Upper lobe of left lung (tissue), 6 donors: ENCODE measurements at regions not wholly inside any gene's neighbourhood (a gene's known extent, or its start where the extent isn't known, plus 50 kb on each side); places are given as distances from the start of the nearest gene placed in this dataset.

Experiments used
- ATAC-seq, 2 donors: fragments of 200-7000 bp; cut with Tn5 transposase; one replicate each; pipeline ENCODE4 v1.9.1; 2022; ENCODE audit warnings: mild to moderate bottlenecking in 2 of 2, moderate library complexity in 2 of 2; ENCODE audit not compliant: low FRiP score in 2 of 2
- DNase-seq, 2 donors: peaks; one replicate each; pipeline ENCODE4 v3.0.0-alpha.2; 2019 to 2020
- H3K27ac ChIP-seq, 4 donors: fragments of 200-600 bp; sonication (generic); one replicate each; pipeline ENCODE4 v1.5.1; 2016 to 2019
- H3K27me3 ChIP-seq, 4 donors: fragments of 200-600 bp; sonication (generic); one replicate each; pipeline ENCODE4 v1.5.1; 2017 to 2019
- H3K36me3 ChIP-seq, 4 donors: fragments of 200-600 bp; sonication (generic); one replicate each; pipeline ENCODE4 v1.5.1; 2016 to 2019
- H3K4me1 ChIP-seq, 4 donors: fragments of 200-600 bp; sonication (generic); one replicate each; pipeline ENCODE4 v1.5.1; 2018 to 2019
- H3K4me3 ChIP-seq, 4 donors: fragments of 200-600 bp; sonication (generic); one replicate each; pipeline ENCODE4 v1.5.1; 2017 to 2019; ENCODE audit warnings: mild to moderate bottlenecking in 2 of 4, moderate library complexity in 1 of 4
- H3K9me3 ChIP-seq, 4 donors: fragments of 200-600 bp; sonication (generic); one replicate each; pipeline ENCODE4 v1.5.1; 2018 to 2019
- EP300 ChIP-seq, 4 donors: sonication (generic); formaldehyde crosslinking; IDR thresholded peaks; one replicate each; pipeline ENCODE4 v1.5.1; 2017; ENCODE audit warnings: antibody characterized with exemption in 4 of 4, control low read depth in 2 of 4
- POLR2A ChIP-seq, 4 donors: fragments of 450-650 bp; IDR thresholded peaks; one replicate each; pipeline ENCODE4 v1.5.1; 2016 to 2017; ENCODE audit warnings: antibody characterized with exemption in 4 of 4, mild to moderate bottlenecking in 2 of 4
- POLR2AphosphoS5 ChIP-seq, 2 donors: sonication (generic); formaldehyde crosslinking; IDR thresholded peaks; one replicate each; pipeline ENCODE4 v1.5.1; 2017; ENCODE audit warnings: antibody characterized with exemption in 2 of 2
- WGBS, 2 donors: methylation state at CpG; one replicate each; pipeline ENCODE4 v1.1.5; 2017 to 2018; 5-methylcytosine and 5-hydroxymethylcytosine counted together
- TF ChIP-seq, protein P1 (sequence below), 6 experiments: fragments of 450-650 bp in 4 of 6; fragments of 200-600 bp in 2 of 6; sonication (generic) in 2 of 6; IDR thresholded peaks; one replicate each; pipeline ENCODE4 v1.5.1; 2016 to 2019; ENCODE audit warnings: antibody characterized with exemption in 6 of 6
- donor health status: DM: no; HTN: no; CAD: no; lungs with moderate emphysema.
- donor health status: DM: no; HTN: yes; CAD: no; lungs with severe emphysema.

DNA sequence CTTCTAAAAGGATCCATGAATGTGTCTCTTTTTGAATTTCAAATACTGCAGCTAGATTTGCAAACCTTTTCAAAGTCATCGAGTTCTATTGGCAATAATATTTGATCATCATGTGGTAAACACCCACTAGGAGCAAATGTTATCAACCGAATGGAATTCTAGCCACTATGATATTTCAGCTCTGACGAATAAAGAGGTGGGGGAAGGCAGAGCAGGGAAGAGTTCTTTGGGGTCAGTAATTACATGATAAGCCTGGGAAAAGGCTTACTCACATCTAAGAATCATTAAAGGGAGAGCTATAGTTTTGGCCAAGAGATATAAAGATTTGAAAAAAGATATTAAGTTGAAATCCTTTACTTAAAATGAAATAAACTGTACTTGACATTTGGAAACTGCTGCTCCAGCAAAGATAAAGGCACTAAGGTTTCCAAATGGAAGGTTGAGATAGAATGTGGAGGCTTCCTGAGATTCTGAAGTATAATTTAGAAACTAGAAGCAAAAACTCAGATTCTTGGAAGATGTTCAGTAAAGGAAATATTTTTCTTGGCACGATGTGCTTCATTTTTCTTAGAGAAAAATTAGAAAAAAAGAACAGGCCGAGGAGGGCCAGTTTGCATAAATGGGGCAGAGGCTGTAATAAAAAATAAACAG, 104.7 kb upstream of the ARHGAP28 start:
- Histone ChIP-seq H3K4me1 (peaks cover 0 to 32% (median 6%) of the 10 kb centered on the region in 4 donors), H3K27ac (no peak overlapping the region), H3K9me3 (no peaks in the 10 kb centered on the region), H3K36me3 (no peaks in the 10 kb centered on the region), H3K4me3 (no peak overlapping the region), H3K27me3 (no peaks in the 10 kb centered on the region)
- DNase-seq = no peak
- TF ChIP-seq POLR2AphosphoS5 (IDR thresholded peaks at IDR 0.05) = no peak
- ATAC-seq = peak in 1 of 2 donors; percentile 83
- WGBS, 2 donors = 55 to 60% methylated on average over 5 of the region's 5 CpGs

DNA sequence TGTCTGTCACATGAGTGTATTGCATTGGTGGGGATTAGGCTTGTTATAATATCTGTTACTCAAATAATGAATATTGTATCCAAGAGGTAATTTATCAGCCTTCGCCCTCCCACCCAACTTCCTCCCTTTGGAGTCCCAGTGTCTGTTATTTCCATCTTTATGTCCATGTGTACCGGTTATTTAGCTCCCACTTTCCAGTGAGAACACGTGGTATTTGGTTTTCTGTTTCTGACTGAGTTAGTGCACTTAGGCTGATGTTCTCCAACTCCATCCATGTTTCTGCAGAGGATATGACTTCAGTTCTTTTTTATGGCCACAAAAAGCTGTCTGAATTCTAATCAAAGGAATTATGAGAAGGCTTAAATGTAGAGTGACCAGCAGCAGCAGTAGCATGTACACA, 104.0 kb upstream of the ARHGAP28 start:
- ATAC-seq = no peak
- WGBS, 2 donors = 65 to 74% methylated on average over 3 of the region's 3 CpGs
- Histone ChIP-seq H3K27me3 (no peaks in the 10 kb centered on the region), H3K36me3 (no peaks in the 10 kb centered on the region), H3K9me3 (no peaks in the 10 kb centered on the region), H3K27ac (peak overlapping the region in 1 of 4 donors; percentile 15), H3K4me1 (peaks cover 0 to 32% (median 6%) of the 10 kb centered on the region in 4 donors), H3K4me3 (no peak overlapping the region)
- TF ChIP-seq EP300 (IDR thresholded peaks at IDR 0.05) = no peak
- TF ChIP-seq POLR2A (IDR thresholded peaks at IDR 0.05) = no peak
- TF ChIP-seq, protein P1, sequence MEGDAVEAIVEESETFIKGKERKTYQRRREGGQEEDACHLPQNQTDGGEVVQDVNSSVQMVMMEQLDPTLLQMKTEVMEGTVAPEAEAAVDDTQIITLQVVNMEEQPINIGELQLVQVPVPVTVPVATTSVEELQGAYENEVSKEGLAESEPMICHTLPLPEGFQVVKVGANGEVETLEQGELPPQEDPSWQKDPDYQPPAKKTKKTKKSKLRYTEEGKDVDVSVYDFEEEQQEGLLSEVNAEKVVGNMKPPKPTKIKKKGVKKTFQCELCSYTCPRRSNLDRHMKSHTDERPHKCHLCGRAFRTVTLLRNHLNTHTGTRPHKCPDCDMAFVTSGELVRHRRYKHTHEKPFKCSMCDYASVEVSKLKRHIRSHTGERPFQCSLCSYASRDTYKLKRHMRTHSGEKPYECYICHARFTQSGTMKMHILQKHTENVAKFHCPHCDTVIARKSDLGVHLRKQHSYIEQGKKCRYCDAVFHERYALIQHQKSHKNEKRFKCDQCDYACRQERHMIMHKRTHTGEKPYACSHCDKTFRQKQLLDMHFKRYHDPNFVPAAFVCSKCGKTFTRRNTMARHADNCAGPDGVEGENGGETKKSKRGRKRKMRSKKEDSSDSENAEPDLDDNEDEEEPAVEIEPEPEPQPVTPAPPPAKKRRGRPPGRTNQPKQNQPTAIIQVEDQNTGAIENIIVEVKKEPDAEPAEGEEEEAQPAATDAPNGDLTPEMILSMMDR (IDR thresholded peaks at IDR 0.05) = no peak
- no peak for DNase-seq

DNA sequence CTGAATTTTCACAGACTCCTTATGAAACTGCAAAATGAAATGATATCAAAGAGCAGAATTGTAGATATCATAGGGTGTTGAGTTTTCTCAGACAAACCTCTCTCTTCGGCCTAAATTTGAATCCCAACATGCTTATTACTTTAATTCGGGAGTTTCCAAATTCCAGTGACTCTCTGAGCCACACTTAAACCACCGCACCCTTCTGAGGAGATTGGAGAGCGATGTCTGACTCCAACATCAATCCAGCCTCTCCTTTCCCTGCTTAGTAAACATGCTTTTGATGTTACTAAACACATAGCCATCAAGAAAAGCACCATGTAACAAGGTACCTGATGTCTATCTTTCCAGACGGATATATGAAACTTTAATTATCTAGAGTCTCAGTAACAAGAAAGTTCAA, 103.1 kb upstream of the ARHGAP28 start:
- WGBS, 2 donors = 68 to 73% methylated on average over 5 of the region's 5 CpGs
- DNase-seq (no peak), ATAC-seq (peak in 1 of 2 donors; percentile 39)
- no peaks in the 10 kb centered on the region for H3K27me3 ChIP-seq
- TF ChIP-seq POLR2A (IDR thresholded peaks at IDR 0.05) = no peak
- TF ChIP-seq EP300 (IDR thresholded peaks at IDR 0.05) = no peak
- TF ChIP-seq POLR2AphosphoS5 (IDR thresholded peaks at IDR 0.05) = no peak
- TF ChIP-seq, protein P1 (IDR thresholded peaks at IDR 0.05) = no peak
- peaks cover 0 to 32% (median 6%) of the 10 kb centered on the region in 4 donors for H3K4me1 ChIP-seq
- peak overlapping the region in 1 of 4 donors; percentile 32 for H3K27ac ChIP-seq
- H3K9me3 ChIP-seq = no peaks in the 10 kb centered on the region
- H3K4me3 ChIP-seq = no peak overlapping the region
- H3K36me3 ChIP-seq = no peaks in the 10 kb centered on the region

DNA sequence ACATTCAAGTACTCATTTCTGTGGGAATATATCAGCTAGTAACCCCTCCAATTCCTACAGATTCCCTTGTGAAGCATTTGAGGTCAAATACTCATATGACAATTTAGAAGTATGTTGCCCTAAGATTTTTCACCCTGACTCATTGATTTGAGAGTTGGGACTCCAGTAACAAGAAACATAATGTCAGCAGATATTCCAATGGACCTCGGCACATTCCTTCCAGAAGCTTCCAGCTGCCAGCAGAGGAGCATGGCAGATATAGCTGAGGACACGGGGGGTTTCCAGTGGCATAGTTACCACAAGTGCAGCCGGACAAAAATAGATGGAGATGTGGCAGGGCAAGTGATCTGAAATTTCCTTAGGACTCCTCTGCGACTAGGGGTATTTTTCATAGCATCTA, 101.9 kb upstream of the ARHGAP28 start:
- H3K4me1 ChIP-seq = peaks cover 0 to 32% (median 6%) of the 10 kb centered on the region in 4 donors
- peaks cover 0 to 5% (median 0%) of the 10 kb centered on the region in 4 donors for H3K9me3 ChIP-seq
- H3K4me3 ChIP-seq = no peak overlapping the region
- no peak for TF ChIP-seq POLR2AphosphoS5 (IDR thresholded peaks at IDR 0.05)
- H3K27ac ChIP-seq = no peak overlapping the region
- no peaks in the 10 kb centered on the region for H3K36me3 ChIP-seq
- no peaks in the 10 kb centered on the region for H3K27me3 ChIP-seq
- ATAC-seq (no peak), DNase-seq (no peak)
- 79 to 92% methylated on average over 4 of the region's 4 CpGs for WGBS, 2 donors

DNA sequence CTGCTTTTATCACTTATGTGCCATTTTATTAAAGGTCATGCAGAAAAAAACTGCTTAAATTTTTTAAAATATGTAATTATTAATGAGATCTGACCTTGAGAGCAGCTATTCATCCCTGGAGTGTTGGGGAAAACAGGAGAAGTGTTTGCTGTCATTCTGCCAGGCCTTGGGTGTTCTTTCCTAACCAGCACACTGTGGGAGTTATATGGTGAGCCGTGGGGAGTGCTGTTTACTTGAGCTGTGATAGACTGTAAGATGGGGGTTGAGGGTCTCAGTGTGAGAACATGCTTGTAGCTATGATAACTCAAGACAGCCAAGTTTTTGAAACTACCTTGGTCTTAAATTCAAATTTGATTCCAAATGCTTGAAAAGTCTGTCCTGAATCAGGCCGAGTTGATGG, 101.3 kb upstream of the ARHGAP28 start:
- peaks cover 0 to 32% (median 6%) of the 10 kb centered on the region in 4 donors for H3K4me1 ChIP-seq
- peaks cover 0 to 5% (median 0%) of the 10 kb centered on the region in 4 donors for H3K9me3 ChIP-seq
- no peak for ATAC-seq
- no peak overlapping the region for H3K27ac ChIP-seq
- H3K36me3 ChIP-seq = no peaks in the 10 kb centered on the region
- DNase-seq = peak in 1 of 2 donors; percentile 26
- no peaks in the 10 kb centered on the region for H3K27me3 ChIP-seq
- no peak for TF ChIP-seq POLR2A (IDR thresholded peaks at IDR 0.05)
- TF ChIP-seq, protein P1 (IDR thresholded peaks at IDR 0.05) = no peak
- no peak for TF ChIP-seq POLR2AphosphoS5 (IDR thresholded peaks at IDR 0.05)
- no peak for TF ChIP-seq EP300 (IDR thresholded peaks at IDR 0.05)
- H3K4me3 ChIP-seq = no peak overlapping the region
- WGBS, 2 donors = 58 to 72% methylated on average over 2 of the region's 2 CpGs

DNA sequence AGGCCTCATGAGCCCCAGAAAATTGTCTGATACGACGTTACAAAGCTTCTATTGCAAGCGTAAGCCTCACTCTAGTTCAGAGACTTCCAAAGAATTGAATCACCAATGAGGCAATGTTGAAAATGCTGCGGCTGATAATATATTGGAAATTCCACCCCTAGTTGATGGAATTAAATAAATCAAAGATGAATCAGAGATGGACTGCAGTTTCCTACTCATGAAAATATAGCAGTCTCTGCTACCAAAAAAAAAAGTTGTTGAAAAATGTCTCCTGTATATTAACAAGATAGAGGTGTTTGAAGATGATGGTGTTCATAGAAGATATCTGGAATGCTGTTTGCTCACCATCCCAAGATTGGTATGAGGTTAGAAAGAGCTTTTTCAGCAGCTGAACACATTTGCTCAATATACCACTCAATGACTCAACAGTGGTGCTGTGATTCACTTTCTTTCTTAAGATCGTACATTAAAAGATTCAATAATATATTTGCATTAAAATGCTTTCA, 99.8 kb upstream of the ARHGAP28 start:
- peaks cover 0 to 32% (median 6%) of the 10 kb centered on the region in 4 donors for H3K4me1 ChIP-seq
- H3K27ac ChIP-seq = no peak overlapping the region
- H3K27me3 ChIP-seq = no peaks in the 10 kb centered on the region
- TF ChIP-seq, protein P1 (IDR thresholded peaks at IDR 0.05) = no peak
- TF ChIP-seq EP300 (IDR thresholded peaks at IDR 0.05) (no peak), POLR2A (IDR thresholded peaks at IDR 0.05) (no peak), POLR2AphosphoS5 (IDR thresholded peaks at IDR 0.05) (no peak)
- 83 to 89% methylated on average over 5 of the region's 5 CpGs for WGBS, 2 donors
- H3K36me3 ChIP-seq = no peaks in the 10 kb centered on the region
- DNase-seq = no peak
- no peak overlapping the region for H3K4me3 ChIP-seq
- H3K9me3 ChIP-seq = peaks cover 0 to 5% (median 0%) of the 10 kb centered on the region in 4 donors
- ATAC-seq = peak in 1 of 2 donors; percentile 42
